Activated naive CD4-positive, alpha-beta T cell treated with anti-CD3 and anti-CD28 coated beads, Interleukin-2, amount 50 U/mL, for 72 hours (primary cell): ENCODE measurements at regions not wholly inside any gene's neighbourhood (a gene's known extent, or its start where the extent isn't known, plus 50 kb on each side); places are given as distances from the start of the nearest gene placed in this dataset.
"Not testable (repeated sequence)": the region's sequence is repeated elsewhere in the genome, so short reads cannot be mapped to it uniquely, and the experiment has no call there.

Experiments used
- ATAC-seq, 2 donors: fragments of 150-1000 bp; cut with Tn5 transposase; 2 replicates each; pipeline ENCODE4 v1.10.0; 2021; ENCODE audit warnings: mild to moderate bottlenecking in 2 of 2, moderate library complexity in 2 of 2
- DNase-seq, 2 donors: peaks; one replicate each; pipeline ENCODE4 v3.0.0; 2021 to 2022; ENCODE audit warnings: low spot score in 2 of 2
- H3K27ac Mint-ChIP-seq, 2 donors: one replicate each; pipeline ENCODE4 v1.8.0; 2022; ENCODE audit warnings: mild to moderate bottlenecking in 2 of 2, mixed read lengths in 2 of 2
- H3K36me3 Mint-ChIP-seq, 2 donors: one replicate each; pipeline ENCODE4 v1.8.0; 2022; ENCODE audit warnings: mixed read lengths in 2 of 2
- H3K9me3 Mint-ChIP-seq, 2 donors: one replicate each; pipeline ENCODE4 v1.8.0; 2022; ENCODE audit warnings: mixed read lengths in 2 of 2

DNA sequence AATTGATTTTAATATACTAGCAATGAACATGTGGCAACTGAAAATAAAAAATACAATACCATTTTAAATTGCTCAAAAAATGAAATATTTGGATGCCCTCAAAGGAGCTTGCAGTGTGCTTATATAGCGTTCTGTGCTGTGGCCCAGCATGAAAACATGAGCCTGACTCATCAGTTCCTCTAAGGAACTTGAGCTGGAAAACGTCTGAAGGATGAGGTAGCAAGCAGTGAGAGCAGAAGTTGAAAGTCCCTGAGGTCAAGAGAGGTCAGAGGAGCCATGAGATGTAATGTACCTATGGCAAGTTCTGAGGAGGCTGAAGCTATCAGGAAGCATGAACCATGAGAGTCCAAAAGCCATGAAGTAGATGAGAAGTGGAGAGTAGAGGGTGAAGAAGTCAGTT lies 59.7 kb downstream of the HMGB3 start:
- Mint-ChIP-seq H3K9me3 (no peaks in the 10 kb centered on the region), H3K36me3 (no peaks in the 10 kb centered on the region), H3K27ac (no peak overlapping the region)
- ATAC-seq, result no peak
- no peak for DNase-seq

DNA sequence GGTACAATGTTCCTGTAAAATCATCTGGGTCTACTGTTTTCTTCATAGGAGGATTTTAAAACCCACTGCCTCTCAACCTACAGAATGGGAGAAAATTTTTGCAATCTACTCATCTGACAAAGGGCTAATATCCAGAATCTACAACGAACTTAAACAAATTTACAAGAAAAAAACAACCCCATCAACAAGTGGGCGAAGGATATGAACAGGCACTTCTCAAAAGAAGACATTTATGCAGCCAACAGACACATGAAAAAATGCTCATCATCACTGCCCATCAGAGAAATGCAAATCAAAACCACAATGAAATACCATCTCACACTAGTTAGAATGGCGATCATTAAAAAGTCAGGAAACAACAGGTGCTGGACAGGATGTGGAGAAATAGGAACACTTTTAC lies 83.2 kb downstream of the HMGB3 start:
- DNase-seq, H3K27ac Mint-ChIP-seq, ATAC-seq, H3K36me3 Mint-ChIP-seq, H3K9me3 Mint-ChIP-seq: not testable (repeated sequence)

- no peaks in the 10 kb centered on the region for H3K9me3 Mint-ChIP-seq
- ATAC-seq, result no peak
- H3K36me3 Mint-ChIP-seq, result no peaks in the 10 kb centered on the region
- DNase-seq, result no peak
- H3K27ac Mint-ChIP-seq, result no peak overlapping the region
Measured at GRCh38 chrX:151073767-151074166, 90.6 kb downstream of the HMGB3 start.

- no peak for ATAC-seq
- Mint-ChIP-seq H3K9me3 (no peaks in the 10 kb centered on the region), H3K27ac (no peak overlapping the region), H3K36me3 (no peaks in the 10 kb centered on the region)
- no peak for DNase-seq
Measured at GRCh38 chrX:151081016-151081415, 95.4 kb upstream of the GPR50 start.

DNA sequence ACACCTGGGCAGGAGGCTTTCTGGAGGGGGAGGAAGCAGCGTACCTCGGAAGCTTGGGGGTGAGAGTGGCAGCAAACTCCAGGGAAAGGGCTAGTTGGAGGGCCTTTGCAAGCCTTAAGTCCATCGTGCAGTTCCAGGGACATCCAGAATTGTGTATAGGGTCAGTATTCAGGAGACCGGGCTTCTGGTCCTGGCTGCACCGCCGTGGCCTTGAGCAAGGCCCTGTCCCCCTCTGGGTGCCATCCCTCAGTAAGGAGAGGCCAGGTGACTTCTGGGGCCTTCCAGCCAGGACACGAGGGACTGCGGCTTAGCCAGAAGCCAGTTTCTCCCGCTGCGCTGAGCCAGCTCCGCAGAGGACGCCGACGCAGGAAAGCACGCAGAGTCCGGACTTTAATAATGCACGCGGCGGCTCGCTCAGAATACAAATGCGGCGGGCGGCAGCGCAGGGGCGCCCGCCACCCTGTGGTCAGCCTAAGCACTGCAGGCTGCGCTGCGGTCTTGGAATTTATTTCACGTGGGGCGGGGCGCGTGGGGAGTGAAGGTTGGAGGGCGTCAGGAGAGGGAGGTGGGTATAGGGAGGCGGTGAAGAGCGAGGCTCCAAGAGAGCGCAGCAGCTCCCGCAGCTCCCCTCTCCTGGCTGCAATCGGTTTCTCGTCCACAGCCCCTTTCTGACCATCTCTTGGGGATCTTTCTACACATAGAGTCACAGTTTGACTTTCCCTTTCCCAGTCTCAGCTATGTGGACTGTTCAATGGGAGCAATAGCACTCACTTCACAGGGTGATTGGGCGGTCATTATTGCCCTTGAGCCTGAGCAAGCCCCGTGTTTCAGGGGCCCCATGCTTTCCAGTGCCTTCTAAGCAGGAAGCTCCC lies 94.1 kb upstream of the GPR50 start:
- H3K9me3 Mint-ChIP-seq, result no peaks in the 10 kb centered on the region
- H3K36me3 Mint-ChIP-seq, result no peaks in the 10 kb centered on the region
- no peak overlapping the region for H3K27ac Mint-ChIP-seq
- peak; percentile 69 to 90 for ATAC-seq
- DNase-seq, result peak; percentile 54 to 62

- no peaks in the 10 kb centered on the region for H3K36me3 Mint-ChIP-seq
- DNase-seq (no peak), ATAC-seq (no peak)
- no peaks in the 10 kb centered on the region for H3K9me3 Mint-ChIP-seq
- no peak overlapping the region for H3K27ac Mint-ChIP-seq
Measured at GRCh38 chrX:151084454-151084853, 91.9 kb upstream of the GPR50 start.

- no peak for DNase-seq
- Mint-ChIP-seq H3K9me3 (no peaks in the 10 kb centered on the region), H3K36me3 (no peaks in the 10 kb centered on the region), H3K27ac (no peak overlapping the region)
- no peak for ATAC-seq
Measured at GRCh38 chrX:151085207-151085606, 91.2 kb upstream of the GPR50 start.

DNA sequence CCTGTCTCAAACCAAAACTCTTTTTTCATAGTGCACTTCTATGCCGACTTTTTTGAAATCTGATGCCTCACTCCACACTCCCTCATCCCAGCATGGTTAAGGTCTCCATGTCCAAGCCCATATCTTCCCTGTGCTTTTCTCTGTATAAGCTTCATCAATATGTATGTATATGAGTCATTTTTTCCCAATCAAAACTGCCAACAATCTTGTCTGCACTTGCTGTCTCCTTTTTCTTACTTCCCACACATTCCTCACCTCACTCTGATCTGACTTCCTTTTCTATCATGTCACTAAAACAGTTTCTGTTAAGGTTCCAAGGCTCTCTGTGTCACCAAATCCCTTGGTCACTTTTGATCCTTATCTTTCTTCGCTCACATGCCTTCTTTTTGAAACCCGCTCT lies 88.2 kb upstream of the GPR50 start:
- DNase-seq, result no peak
- Mint-ChIP-seq H3K27ac (no peak overlapping the region), H3K9me3 (no peaks in the 10 kb centered on the region), H3K36me3 (no peaks in the 10 kb centered on the region)
- no peak for ATAC-seq

GRCh38 chrX:151099001-151099400 lies 77.4 kb upstream of the GPR50 start:
- Mint-ChIP-seq H3K27ac (no peak overlapping the region), H3K9me3 (no peaks in the 10 kb centered on the region), H3K36me3 (no peaks in the 10 kb centered on the region)
- ATAC-seq (no peak), DNase-seq (no peak)

GRCh38 chrX:151100799-151101198 lies 75.6 kb upstream of the GPR50 start:
- ATAC-seq, result no peak
- no peaks in the 10 kb centered on the region for H3K9me3 Mint-ChIP-seq
- no peak for DNase-seq
- H3K36me3 Mint-ChIP-seq, result no peaks in the 10 kb centered on the region
- H3K27ac Mint-ChIP-seq, result no peak overlapping the region

DNA sequence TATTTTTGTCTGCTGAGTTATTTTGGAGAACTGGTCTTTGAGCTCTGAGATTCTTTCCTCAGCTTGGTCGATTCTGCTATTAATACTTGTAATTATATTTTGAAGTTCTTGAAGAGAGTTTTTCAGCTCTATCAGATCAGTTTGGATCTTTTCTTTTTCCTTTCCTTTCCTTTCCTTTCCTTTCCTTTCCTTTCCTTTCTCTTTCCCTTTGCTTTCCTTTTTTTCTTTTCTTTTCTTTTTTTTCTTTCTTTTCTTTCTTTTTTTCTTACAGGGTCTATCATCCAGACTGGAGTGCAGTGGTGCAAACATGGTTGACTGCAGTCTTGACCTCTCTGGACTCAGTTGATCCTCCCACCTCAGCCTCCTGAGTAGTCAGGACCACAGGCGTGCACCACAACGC lies 63.2 kb upstream of the GPR50 start:
- peak overlapping the region in 1 of 2 donors; percentile 94 for H3K27ac Mint-ChIP-seq
- not testable (repeated sequence) for ATAC-seq, DNase-seq, H3K9me3 Mint-ChIP-seq, H3K36me3 Mint-ChIP-seq
